VCaP (cell line): ENCODE measurements at regions not wholly inside any gene's neighbourhood (a gene's known extent, or its start where the extent isn't known, plus 50 kb on each side); places are given as distances from the start of the nearest gene placed in this dataset.

Source experiments
- H3K27ac ChIP-seq: fragments of 450-650 bp; 2 replicates; pipeline ENCODE4 v1.5.1; 2017
- CTCF ChIP-seq: fragments of 450-650 bp; conservative IDR thresholded peaks from 2 replicates; pipeline ENCODE4 v1.5.1; 2017; ENCODE audit warnings: mild to moderate bottlenecking, moderate library complexity

GRCh38 chr17:65434878-65435277, 126.6 kb downstream of the AXIN2 start:
- TF ChIP-seq CTCF, result no peak
- no peak overlapping the region for H3K27ac ChIP-seq

DNA sequence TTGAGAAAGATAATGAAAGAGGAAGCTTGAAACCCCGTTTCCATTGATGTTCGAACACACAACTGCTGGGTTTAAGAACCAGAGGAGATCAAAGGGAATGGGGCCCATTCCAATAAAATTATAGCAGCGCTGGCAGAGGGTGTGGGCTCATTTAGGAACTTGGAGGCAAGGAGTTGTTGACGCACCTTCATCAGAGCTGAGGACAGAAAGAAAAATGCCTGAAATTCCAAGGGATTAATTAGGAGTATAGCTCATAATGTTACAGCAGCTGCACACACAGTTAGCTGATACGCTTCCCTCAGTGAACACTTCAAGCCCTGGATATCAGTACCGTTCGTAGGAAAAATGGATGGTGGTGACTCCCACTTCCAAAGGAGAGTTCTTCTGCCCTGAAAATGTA, 127.2 kb downstream of the AXIN2 start:
- H3K27ac ChIP-seq, result no peak overlapping the region
- no peak for TF ChIP-seq CTCF

DNA sequence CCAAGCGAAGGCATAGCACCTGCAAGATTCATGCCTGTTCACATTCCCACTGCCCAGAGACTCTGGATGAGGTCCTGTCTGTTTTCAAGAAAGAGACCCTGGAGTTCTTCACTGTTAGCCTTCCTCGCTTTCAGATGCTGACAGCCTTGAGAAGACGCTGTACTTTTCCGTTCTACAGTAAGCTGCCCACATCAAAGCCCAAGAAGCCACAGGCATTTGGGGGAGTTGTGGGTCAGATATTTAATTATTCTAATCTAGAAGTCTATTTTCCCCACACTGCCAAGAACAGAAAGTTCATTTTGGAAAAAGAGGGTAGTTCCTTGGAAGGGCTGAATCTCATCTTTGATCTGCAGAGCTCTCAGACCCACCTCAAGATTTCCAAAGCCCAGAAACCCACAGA, 127.9 kb downstream of the AXIN2 start:
- H3K27ac ChIP-seq, result no peak overlapping the region
- TF ChIP-seq CTCF, result no peak

GRCh38 chr17:65433157-65433556, 128.3 kb downstream of the AXIN2 start:
- no peak overlapping the region for H3K27ac ChIP-seq
- TF ChIP-seq CTCF, result no peak

DNA sequence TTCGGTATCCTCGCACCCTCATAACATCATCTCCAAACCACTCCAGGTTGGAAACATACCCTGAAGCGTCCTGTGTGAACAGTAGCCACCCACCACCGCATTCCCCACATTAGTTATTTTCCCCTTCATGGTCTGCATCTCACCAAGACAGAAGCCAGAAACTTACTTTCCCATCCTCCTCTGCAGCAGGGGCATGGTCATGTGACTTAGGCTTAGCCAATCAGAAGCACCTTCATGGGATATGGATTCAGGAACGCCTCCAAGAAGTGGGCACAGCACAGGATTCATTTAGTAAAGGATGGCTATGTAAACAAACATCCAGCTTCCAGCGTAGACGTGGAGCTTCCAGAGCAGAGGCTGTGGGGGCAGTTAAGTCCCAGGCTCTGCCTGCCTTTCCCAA, 130.3 kb downstream of the AXIN2 start:
- no peak overlapping the region for H3K27ac ChIP-seq
- TF ChIP-seq CTCF, result no peak

DNA sequence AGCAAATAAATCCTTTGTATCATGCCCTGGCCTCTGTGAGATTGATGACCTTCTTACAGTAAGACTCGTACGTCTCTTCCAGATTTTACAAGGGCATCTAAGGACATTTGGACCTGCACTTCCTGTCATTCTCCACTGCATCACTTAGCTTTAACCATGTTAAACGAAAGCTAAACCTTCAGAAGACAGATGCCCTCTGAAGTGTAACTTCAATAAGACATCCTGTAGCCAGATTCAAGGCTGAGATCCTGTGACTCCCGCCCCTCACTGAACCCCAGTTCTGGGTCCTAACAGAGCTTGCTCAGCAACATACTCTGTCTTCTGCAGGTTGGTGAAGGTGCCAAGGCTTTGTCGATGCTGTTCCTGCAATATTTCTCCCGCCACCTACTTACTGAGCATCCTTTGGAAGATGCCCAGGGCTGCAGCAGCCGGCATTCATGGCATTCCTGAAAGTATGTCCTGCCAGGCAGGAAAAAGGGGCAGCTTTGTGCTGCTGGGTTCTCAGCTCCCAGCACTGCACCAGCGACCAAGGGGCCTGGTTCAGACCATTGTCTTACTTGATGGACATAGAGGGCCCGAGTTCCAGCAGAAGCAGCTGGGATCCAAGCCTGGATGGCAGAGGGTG, 131.1 kb downstream of the AXIN2 start:
- no peak for TF ChIP-seq CTCF
- H3K27ac ChIP-seq, result no peak overlapping the region

GRCh38 chr17:65423346-65424140, 137.9 kb downstream of the AXIN2 start:
- no peak for TF ChIP-seq CTCF

More at GRCh38 chr17:65423346-65424140, 137.9 kb downstream of the AXIN2 start:
- no peak overlapping the region for H3K27ac ChIP-seq
